ENCODE measurements at regions not wholly inside any gene's neighbourhood (a gene's known extent, or its start where the extent isn't known, plus 50 kb on each side); places are given as distances from the start of the nearest gene placed in this dataset.

DNA sequence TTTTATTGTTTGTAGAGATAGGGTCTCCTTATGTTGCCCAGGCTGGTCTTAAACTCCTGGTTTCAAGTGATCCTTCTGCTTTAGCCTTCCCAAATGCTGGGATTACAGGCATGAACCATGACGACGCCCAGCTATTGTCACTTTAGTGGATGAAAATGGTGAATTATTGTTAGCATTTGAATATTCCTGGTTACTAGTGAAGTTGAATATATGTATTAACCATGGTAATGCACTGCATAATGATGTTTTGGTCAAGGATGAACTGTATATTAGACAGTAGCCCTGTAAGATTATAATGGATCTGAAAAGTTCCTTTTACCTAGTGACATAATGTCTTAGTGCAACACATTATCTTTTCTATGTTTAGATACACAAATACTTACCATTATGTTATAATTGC, 50.4 kb upstream of the KCNAB1 start:
- intact Hi-C loops (cut with DNase I) = no loop called here
- DNase-seq (ENCODE audit: low spot score) = no peak
- TF ChIP-seq POLR2AphosphoS5 (IDR thresholded peaks at IDR 0.05) (no peak), POLR2A (IDR thresholded peaks at IDR 0.05) (no peak)
- TF ChIP-seq, protein P1, sequence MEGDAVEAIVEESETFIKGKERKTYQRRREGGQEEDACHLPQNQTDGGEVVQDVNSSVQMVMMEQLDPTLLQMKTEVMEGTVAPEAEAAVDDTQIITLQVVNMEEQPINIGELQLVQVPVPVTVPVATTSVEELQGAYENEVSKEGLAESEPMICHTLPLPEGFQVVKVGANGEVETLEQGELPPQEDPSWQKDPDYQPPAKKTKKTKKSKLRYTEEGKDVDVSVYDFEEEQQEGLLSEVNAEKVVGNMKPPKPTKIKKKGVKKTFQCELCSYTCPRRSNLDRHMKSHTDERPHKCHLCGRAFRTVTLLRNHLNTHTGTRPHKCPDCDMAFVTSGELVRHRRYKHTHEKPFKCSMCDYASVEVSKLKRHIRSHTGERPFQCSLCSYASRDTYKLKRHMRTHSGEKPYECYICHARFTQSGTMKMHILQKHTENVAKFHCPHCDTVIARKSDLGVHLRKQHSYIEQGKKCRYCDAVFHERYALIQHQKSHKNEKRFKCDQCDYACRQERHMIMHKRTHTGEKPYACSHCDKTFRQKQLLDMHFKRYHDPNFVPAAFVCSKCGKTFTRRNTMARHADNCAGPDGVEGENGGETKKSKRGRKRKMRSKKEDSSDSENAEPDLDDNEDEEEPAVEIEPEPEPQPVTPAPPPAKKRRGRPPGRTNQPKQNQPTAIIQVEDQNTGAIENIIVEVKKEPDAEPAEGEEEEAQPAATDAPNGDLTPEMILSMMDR (IDR thresholded peaks at IDR 0.05) = no peak
- no peaks in the 10 kb centered on the region for H3K27me3 ChIP-seq (replicated peaks; ENCODE audit: insufficient read depth)
- no peaks in the 10 kb centered on the region for H3K4me1 ChIP-seq (replicated peaks)
- no peak overlapping the region for H3K27ac ChIP-seq
- H3K36me3 ChIP-seq = no peaks in the 10 kb centered on the region
- 97% methylated on average over 2 of the region's 2 CpGs for WGBS
- no peaks in the 10 kb centered on the region for H3K9me3 ChIP-seq
- no peak overlapping the region for H3K4me3 ChIP-seq
